A549 (cell line): ENCODE measurements at regions not wholly inside any gene's neighbourhood (a gene's known extent, or its start where the extent isn't known, plus 50 kb on each side); places are given as distances from the start of the nearest gene placed in this dataset.

Experiments used
- CBX8 ChIP-seq: fragments of 200-600 bp; sonication (generic); IDR thresholded peaks from 2 replicates; pipeline ENCODE4 v1.6.1; 2016
- CHD2 ChIP-seq: fragments of 150-350 bp; IDR thresholded peaks from 2 replicates; pipeline ENCODE4 v1.6.1; 2014; ENCODE audit warnings: low read length; ENCODE audit not compliant: partially characterized antibody
- EP300 ChIP-seq, 2 experiments: fragments of >200 bp; sonication (Bioruptor Twin); formaldehyde crosslinking; IDR thresholded peaks; 2 replicates in 1 of 2; 3 replicates in 1 of 2; pipeline ENCODE4 v1.6.1; 2016 to 2017
- HOXA7 ChIP-seq: fragments of 250-450 bp; sonication (Bioruptor Pico); IDR thresholded peaks from 2 replicates; pipeline ENCODE4 v1.5.0; 2020; ENCODE audit warnings: mild to moderate bottlenecking, moderate library complexity
- MAZ ChIP-seq: fragments of 150-350 bp; IDR thresholded peaks from 2 replicates; pipeline ENCODE4 v1.6.1; 2014; ENCODE audit warnings: antibody characterized with exemption, low read depth, low read length, borderline replicate concordance
- PHF8 ChIP-seq: fragments of 200-600 bp; sonication (generic); IDR thresholded peaks from 2 replicates; pipeline ENCODE4 v1.6.1; 2016; ENCODE audit warnings: low read depth, mild to moderate bottlenecking, antibody characterized with exemption, moderate library complexity, borderline replicate concordance
- POLR2AphosphoS2 ChIP-seq: conservative IDR thresholded peaks from 2 replicates; pipeline ENCODE4 v1.6.1; 2012; ENCODE audit warnings: low read length, improper control_type of control experiment, inconsistent platforms
- RCOR1 ChIP-seq: fragments of 150-350 bp; IDR thresholded peaks from 2 replicates; pipeline ENCODE4 v1.6.1; 2014; ENCODE audit warnings: antibody characterized with exemption, low read length, low read depth
- TF ChIP-seq, protein P1 (sequence below): fragments of >200 bp; sonication (Bioruptor Twin); formaldehyde crosslinking; IDR thresholded peaks from 3 replicates; pipeline ENCODE4 v1.5.1; 2016
- TF ChIP-seq, protein P2 (sequence below): fragments of >200 bp; sonication (Bioruptor Twin); formaldehyde crosslinking; IDR thresholded peaks from 2 replicates; pipeline ENCODE4 v1.6.1; 2016
- TF ChIP-seq, protein P3 (sequence below): IDR thresholded peaks from 2 replicates; pipeline ENCODE4 v1.6.1; 2012
- TF ChIP-seq, protein P4 (sequence below): fragments of 250-450 bp; sonication (Bioruptor Pico); IDR thresholded peaks from 2 replicates; pipeline ENCODE4 v1.5.0; 2021; ENCODE audit warnings: mild to moderate bottlenecking, moderate library complexity, borderline replicate concordance

DNA sequence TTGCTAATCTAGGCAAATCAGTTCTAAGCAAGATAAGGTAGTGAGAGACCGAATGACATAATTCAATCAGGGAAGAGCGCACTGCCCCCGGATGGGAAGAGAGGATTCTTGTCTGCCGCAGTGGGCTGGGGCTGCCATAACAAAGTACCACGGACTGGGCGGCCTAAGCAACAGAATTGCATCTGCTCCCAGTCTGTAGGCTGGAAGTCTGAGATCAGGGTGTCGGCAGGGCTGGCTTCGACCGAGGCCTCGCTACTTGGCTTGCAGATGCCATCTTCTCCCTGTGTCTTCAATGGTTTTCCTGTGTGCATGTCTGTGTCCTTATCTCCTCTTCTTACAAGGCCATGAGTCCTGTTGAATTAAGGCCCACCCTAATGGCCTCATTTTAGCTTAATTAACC, 59.7 kb upstream of the TMEM72 start:
- TF ChIP-seq, protein P1, sequence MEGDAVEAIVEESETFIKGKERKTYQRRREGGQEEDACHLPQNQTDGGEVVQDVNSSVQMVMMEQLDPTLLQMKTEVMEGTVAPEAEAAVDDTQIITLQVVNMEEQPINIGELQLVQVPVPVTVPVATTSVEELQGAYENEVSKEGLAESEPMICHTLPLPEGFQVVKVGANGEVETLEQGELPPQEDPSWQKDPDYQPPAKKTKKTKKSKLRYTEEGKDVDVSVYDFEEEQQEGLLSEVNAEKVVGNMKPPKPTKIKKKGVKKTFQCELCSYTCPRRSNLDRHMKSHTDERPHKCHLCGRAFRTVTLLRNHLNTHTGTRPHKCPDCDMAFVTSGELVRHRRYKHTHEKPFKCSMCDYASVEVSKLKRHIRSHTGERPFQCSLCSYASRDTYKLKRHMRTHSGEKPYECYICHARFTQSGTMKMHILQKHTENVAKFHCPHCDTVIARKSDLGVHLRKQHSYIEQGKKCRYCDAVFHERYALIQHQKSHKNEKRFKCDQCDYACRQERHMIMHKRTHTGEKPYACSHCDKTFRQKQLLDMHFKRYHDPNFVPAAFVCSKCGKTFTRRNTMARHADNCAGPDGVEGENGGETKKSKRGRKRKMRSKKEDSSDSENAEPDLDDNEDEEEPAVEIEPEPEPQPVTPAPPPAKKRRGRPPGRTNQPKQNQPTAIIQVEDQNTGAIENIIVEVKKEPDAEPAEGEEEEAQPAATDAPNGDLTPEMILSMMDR = no peak
- no peak for TF ChIP-seq HOXA7 (CRISPR knock-in tag)
- no peak for TF ChIP-seq CBX8
- no peak for TF ChIP-seq EP300 (IDR thresholded peaks at IDR 0.05)
- TF ChIP-seq POLR2AphosphoS2 = no peak
- TF ChIP-seq MAZ = no peak
- TF ChIP-seq RCOR1 = no peak
- TF ChIP-seq, protein P2, sequence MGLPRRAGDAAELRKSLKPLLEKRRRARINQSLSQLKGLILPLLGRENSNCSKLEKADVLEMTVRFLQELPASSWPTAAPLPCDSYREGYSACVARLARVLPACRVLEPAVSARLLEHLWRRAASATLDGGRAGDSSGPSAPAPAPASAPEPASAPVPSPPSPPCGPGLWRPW = no peak
- no peak for TF ChIP-seq PHF8
- no peak for TF ChIP-seq CHD2
- TF ChIP-seq, protein P3, sequence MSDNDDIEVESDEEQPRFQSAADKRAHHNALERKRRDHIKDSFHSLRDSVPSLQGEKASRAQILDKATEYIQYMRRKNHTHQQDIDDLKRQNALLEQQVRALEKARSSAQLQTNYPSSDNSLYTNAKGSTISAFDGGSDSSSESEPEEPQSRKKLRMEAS = no peak
- TF ChIP-seq, protein P4, sequence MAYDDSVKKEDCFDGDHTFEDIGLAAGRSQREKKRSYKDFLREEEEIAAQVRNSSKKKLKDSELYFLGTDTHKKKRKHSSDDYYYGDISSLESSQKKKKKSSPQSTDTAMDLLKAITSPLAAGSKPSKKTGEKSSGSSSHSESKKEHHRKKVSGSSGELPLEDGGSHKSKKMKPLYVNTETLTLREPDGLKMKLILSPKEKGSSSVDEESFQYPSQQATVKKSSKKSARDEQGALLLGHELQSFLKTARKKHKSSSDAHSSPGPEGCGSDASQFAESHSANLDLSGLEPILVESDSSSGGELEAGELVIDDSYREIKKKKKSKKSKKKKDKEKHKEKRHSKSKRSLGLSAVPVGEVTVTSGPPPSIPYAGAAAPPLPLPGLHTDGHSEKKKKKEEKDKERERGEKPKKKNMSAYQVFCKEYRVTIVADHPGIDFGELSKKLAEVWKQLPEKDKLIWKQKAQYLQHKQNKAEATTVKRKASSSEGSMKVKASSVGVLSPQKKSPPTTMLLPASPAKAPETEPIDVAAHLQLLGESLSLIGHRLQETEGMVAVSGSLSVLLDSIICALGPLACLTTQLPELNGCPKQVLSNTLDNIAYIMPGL (CRISPR knock-in tag) = no peak
